ENCODE measurements at regions not wholly inside any gene's neighbourhood (a gene's known extent, or its start where the extent isn't known, plus 50 kb on each side); places are given as distances from the start of the nearest gene placed in this dataset.

DNA sequence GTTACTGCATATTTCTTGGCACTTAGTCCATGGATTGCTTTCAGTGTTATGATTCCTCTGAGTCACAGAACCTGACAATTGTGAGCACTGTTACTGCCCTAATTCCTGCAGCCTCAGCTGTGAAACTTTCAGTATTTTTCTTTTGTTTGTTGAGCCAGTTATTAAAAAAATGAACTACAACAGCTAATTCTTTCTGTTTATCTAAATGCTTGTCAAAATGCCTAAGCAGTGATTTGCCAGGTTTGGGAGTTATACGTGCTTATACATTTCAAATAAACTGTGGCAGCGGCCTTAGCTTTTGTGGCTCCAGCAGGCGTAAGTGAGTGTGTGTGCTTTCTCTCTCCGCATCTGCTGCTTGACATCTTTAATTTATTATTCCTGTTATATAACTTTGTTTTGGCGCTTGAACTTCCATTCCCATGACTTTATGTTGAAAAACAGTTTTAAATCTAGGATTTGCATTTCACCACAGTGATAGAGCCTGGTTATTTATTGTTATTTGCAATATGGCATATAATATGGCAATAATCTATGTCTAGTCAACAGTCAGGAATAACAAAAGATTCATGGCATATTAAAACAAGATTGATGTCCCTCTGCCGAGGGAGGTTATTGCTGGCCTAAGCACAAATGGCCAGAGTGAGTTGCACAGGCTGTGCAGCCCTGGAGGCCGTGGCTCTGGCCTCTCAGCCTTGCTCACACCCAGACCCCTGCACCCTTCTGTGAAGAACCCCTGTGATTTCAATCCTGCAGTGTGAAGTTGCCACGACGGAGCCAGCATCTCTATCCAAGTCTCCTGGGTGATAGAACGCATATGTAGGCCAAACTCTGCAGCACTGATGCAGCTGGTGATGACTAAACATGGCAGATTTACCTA lies 303.4 kb downstream of the THBS2 start:
- peaks cover 2% of the 10 kb centered on the region for H3K4me1 Mint-ChIP-seq

GRCh38 chr6:168948990-168949531 lies 304.6 kb downstream of the THBS2 start:
- no peak overlapping the region for H3K27ac Mint-ChIP-seq
- H3K4me3 Mint-ChIP-seq = no peak overlapping the region

More for the DNA sequence above, 303.4 kb downstream of the THBS2 start:
- no peak overlapping the region for H3K4me3 Mint-ChIP-seq
- peaks cover 22% of the 10 kb centered on the region for H3K27me3 Mint-ChIP-seq (ENCODE audit: low read depth)
- no peaks in the 10 kb centered on the region for H3K36me3 Mint-ChIP-seq
- no peak overlapping the region for H3K27ac Mint-ChIP-seq
- TF ChIP-seq CTCF (IDR thresholded peaks at IDR 0.05; ENCODE audit: unreplicated experiment) = no peak
- H3K9me3 Mint-ChIP-seq = peaks cover 8% of the 10 kb centered on the region
- no peak for DNase-seq (ENCODE audit: low spot score in 2 of 2, unreplicated experiment in 2 of 2)

GRCh38 chr6:168948002-168948401 lies 305.6 kb downstream of the THBS2 start:
- Mint-ChIP-seq H3K27ac (no peak overlapping the region), H3K4me1 (peaks cover 2% of the 10 kb centered on the region), H3K36me3 (no peaks in the 10 kb centered on the region), H3K9me3 (peaks cover 8% of the 10 kb centered on the region), H3K27me3 (ENCODE audit: low read depth) (peaks cover 27% of the 10 kb centered on the region), H3K4me3 (no peak overlapping the region)
- DNase-seq (ENCODE audit: low spot score in 2 of 2, unreplicated experiment in 2 of 2) = no peak
- no peak for TF ChIP-seq CTCF (IDR thresholded peaks at IDR 0.05; ENCODE audit: unreplicated experiment)

More at GRCh38 chr6:168948990-168949531, 304.6 kb downstream of the THBS2 start:
- Mint-ChIP-seq H3K9me3 (peaks cover 8% of the 10 kb centered on the region), H3K4me1 (peaks cover 2% of the 10 kb centered on the region), H3K27me3 (ENCODE audit: low read depth) (peaks cover 26% of the 10 kb centered on the region), H3K36me3 (no peaks in the 10 kb centered on the region)
- no peak for DNase-seq (ENCODE audit: low spot score in 2 of 2, unreplicated experiment in 2 of 2)
- no peak for TF ChIP-seq CTCF (IDR thresholded peaks at IDR 0.05; ENCODE audit: unreplicated experiment)

- Mint-ChIP-seq H3K4me1 (no peaks in the 10 kb centered on the region), H3K4me3 (no peak overlapping the region), H3K36me3 (no peaks in the 10 kb centered on the region), H3K27ac (no peak overlapping the region), H3K9me3 (no peaks in the 10 kb centered on the region), H3K27me3 (ENCODE audit: low read depth) (peaks cover 44% of the 10 kb centered on the region)
- no peak for DNase-seq (ENCODE audit: low spot score in 2 of 2, unreplicated experiment in 2 of 2)
- TF ChIP-seq CTCF (IDR thresholded peaks at IDR 0.05; ENCODE audit: unreplicated experiment) = no peak
These were observed 310.3 kb downstream of the THBS2 start for GRCh38 chr6:168943231-168943905.

DNA sequence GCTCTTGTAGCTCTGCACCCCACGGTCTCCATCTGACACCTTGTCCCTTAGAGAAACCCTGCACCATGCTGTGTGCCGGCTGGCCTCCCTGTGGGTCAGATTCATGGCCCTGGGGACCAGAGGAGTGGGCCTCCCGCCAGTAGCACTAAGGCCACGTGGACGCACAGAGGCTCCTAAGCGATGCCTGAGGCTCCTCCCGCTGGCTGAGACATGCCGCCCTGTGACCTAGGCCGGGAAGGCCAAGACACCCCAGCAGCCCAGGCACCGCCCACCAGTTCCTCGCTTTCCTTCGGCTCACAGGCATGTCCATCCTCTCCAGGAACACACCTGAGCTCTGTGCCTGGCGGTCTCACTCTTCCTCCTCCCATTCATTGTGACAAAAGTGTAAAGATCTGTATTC lies 311.0 kb downstream of the THBS2 start:
- H3K4me3 Mint-ChIP-seq = no peak overlapping the region
- no peaks in the 10 kb centered on the region for H3K9me3 Mint-ChIP-seq
- peaks cover 39% of the 10 kb centered on the region for H3K27me3 Mint-ChIP-seq (ENCODE audit: low read depth)
- DNase-seq (ENCODE audit: low spot score in 2 of 2, unreplicated experiment in 2 of 2) = no peak
- H3K36me3 Mint-ChIP-seq = no peaks in the 10 kb centered on the region
- H3K27ac Mint-ChIP-seq = no peak overlapping the region
- no peak for TF ChIP-seq CTCF (IDR thresholded peaks at IDR 0.05; ENCODE audit: unreplicated experiment)
- no peaks in the 10 kb centered on the region for H3K4me1 Mint-ChIP-seq
